HL-60 (cell line): ENCODE measurements at regions not wholly inside any gene's neighbourhood (a gene's known extent, or its start where the extent isn't known, plus 50 kb on each side); places are given as distances from the start of the nearest gene placed in this dataset.

Experiments
- DNase-seq, 2 experiments: peaks; one replicate each; pipeline ENCODE4 v3.0.0-alpha.2; 2010 to 2020; ENCODE audit warnings: low read depth in 1 of 2, low spot score in 1 of 2
- H3K27ac ChIP-seq: fragments of 250-450 bp; sonication (Bioruptor Pico); replicated peaks from 2 replicates; pipeline ENCODE4 v1.5.1; 2020; ENCODE audit warnings: mild to moderate bottlenecking, moderate library complexity
- H3K27me3 ChIP-seq: fragments of 250-450 bp; sonication (Bioruptor Pico); 2 replicates; pipeline ENCODE4 v1.5.1; 2021; ENCODE audit warnings: mild to moderate bottlenecking, moderate library complexity; ENCODE audit not compliant: insufficient read depth, poor library complexity, severe bottlenecking
- H3K4me3 ChIP-seq: replicated peaks from 2 replicates; pipeline ENCODE4 v1.5.1; 2011; ENCODE audit warnings: mild to moderate bottlenecking, control low read depth, low read length; ENCODE audit not compliant: insufficient read depth
- CTCF ChIP-seq: IDR thresholded peaks from one replicate; pipeline ENCODE4 v1.5.1; 2011; ENCODE audit warnings: low read length, control low read depth, inconsistent platforms; ENCODE audit not compliant: insufficient read depth
- GABPA ChIP-seq: IDR thresholded peaks from 2 replicates; pipeline ENCODE4 v1.6.1; 2012; ENCODE audit warnings: low read depth
- POLR2AphosphoS5 ChIP-seq: IDR thresholded peaks from 2 replicates; pipeline ENCODE4 v1.6.1; 2012; ENCODE audit warnings: low read depth
- REST ChIP-seq: IDR thresholded peaks from 2 replicates; pipeline ENCODE4 v1.6.1; 2012; ENCODE audit warnings: low read depth; ENCODE audit not compliant: insufficient replicate concordance
- SPI1 ChIP-seq: IDR thresholded peaks from 2 replicates; pipeline ENCODE4 v1.6.1; 2012; ENCODE audit warnings: low read depth, mild to moderate bottlenecking, borderline replicate concordance

GRCh38 chr4:130675266-130675665, 1579.3 kb downstream of the C4orf33 start:
- no peak for DNase-seq
- TF ChIP-seq GABPA (no peak), POLR2AphosphoS5 (no peak), SPI1 (no peak)
- no peak overlapping the region for H3K4me3 ChIP-seq
- H3K27me3 ChIP-seq, result no peaks in the 10 kb centered on the region
- H3K27ac ChIP-seq, result no peak overlapping the region

GRCh38 chr4:130689181-130689580, 1593.2 kb downstream of the C4orf33 start:
- H3K27ac ChIP-seq, result no peak overlapping the region
- no peak overlapping the region for H3K4me3 ChIP-seq
- no peaks in the 10 kb centered on the region for H3K27me3 ChIP-seq
- DNase-seq, result no peak
- TF ChIP-seq CTCF (no peak), REST (no peak), POLR2AphosphoS5 (no peak), GABPA (no peak), SPI1 (no peak)

- TF ChIP-seq CTCF (no peak), POLR2AphosphoS5 (no peak), GABPA (no peak), REST (no peak)
- Histone ChIP-seq H3K27ac (no peak overlapping the region), H3K4me3 (no peak overlapping the region), H3K27me3 (no peaks in the 10 kb centered on the region)
- no peak for DNase-seq
Observed at GRCh38 chr4:130698251-130698650, 1602.3 kb downstream of the C4orf33 start.

- Histone ChIP-seq H3K4me3 (no peak overlapping the region), H3K27me3 (no peaks in the 10 kb centered on the region), H3K27ac (no peak overlapping the region)
- TF ChIP-seq POLR2AphosphoS5, result no peak
- TF ChIP-seq CTCF, result no peak
- TF ChIP-seq REST, result no peak
- no peak for TF ChIP-seq SPI1
- TF ChIP-seq GABPA, result no peak
- DNase-seq, result no peak
Observed at GRCh38 chr4:130699004-130699403, 1603.1 kb downstream of the C4orf33 start.
